ENCODE measurements at regions not wholly inside any gene's neighbourhood (a gene's known extent, or its start where the extent isn't known, plus 50 kb on each side); places are given as distances from the start of the nearest gene placed in this dataset.
A peak's percentile ranks its signal among the peaks of the same experiment; 100 is the strongest.

DNA sequence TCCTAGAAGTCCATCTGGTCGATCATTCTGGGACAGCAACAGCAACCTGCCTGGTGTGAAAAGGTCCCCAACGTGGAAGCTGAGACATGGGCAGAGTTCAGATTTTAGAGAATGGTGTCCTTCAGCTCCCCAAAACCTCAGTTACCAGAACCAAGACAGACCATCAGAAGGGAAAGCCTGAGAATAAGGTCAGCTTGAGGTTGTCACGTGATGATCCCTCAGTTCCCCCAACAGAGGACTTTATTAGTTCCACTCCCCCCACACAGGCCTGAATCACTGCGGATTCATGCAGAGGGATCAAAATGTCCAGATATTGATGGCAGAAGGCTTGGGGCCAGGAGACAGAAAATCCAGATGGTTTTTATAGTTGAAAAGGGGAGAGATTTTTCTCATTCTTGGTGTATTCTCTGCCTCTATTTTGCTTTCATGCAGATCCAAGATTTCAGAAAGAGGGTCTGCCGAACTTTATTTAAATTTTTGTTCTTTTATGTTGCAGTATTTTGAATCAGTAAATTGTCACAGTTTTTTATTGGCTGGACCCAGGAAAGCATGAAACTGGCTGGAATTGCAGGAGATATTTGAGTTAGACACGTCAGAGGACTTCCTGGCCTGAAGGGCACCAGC, 139.0 kb upstream of the NTM start:
- DNase-seq (ENCODE audit: low read depth): no peak

DNA sequence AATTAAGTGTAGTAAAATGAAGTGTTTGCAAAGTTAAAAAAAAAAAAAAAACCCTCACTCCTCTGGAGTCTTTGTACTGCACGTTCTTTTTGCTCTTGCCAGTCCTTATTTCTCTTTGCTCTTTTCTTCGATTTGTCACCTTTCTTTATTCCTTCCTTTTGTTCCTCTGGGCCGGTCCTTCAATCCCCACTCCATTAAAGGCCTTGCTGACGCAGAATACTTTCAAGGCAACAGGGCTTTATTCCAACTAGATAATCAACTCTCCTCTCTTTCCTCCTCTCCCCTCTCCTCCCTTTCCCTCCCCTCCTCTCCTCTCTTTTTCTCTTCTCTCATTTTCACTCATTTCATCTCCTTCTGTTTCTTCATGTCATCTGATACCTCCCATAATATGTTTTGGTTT, 138.2 kb upstream of the NTM start:
- no peak for DNase-seq (ENCODE audit: low read depth)

DNA sequence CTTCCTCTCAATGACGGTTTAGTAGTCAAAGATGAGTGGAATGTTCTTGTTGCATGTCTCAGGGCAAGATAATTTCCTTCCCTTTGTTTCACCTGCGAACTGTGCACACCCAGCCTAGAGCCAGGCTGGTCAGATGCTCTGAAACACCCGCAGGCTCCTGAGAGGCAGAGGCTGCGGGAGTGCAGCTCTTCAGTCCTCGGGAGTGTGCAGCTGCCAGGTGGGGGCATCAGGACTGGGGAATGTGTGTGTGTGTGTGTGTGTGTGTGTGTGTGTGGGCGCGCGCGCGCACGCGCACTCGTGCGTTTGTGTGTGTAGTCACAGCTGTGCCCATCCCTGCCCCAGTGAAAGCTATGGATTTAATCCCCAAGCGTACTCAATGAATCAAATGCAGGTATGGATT, 136.2 kb upstream of the NTM start:
- no peak for DNase-seq (ENCODE audit: low read depth)

DNA sequence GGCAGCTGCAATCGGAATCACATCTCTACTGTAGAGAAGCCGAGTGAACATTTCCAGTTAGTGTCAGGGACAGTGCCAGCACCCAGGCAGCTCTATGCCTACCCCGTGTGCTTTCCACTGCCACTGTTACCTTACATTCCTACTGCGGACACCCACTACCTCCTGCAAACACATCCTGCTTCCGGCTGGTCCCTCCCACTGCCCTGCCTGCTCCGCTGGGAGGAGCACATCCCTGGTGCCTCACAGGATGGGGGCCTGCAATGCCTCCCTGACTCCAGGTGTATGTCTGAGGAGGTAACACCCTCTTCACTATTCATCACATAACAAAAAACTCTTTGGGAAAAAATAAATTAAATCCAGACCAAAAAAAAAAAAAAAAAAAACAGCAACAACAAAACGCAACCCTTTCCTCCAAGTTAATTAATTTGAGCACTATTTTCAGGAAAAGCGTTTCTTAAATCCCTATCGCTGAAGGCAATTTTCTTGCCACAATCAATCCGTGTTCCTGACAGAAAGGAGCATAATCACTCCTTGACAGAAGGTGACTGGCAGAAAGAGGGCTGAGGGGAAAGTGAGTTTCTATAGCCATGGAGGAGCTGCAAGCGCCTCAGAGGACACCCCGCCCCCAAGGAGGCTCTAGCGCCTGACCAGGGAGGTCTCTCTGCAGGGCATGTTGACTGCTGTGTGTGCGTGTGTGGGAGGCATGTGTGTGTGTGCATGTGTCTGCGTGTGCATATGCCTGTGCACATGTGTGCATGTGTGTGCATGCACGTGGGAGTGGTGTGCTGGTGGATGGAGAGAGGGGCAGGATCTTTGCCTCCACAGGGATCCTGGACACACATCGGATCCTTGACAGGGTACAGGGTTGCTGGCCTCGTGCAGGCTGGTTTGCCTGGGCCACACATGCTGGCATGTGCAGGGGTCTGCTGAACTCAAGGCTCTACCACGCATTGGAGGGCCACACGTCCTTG, 134.8 kb upstream of the NTM start:
- no peak for DNase-seq (ENCODE audit: low read depth)

DNA sequence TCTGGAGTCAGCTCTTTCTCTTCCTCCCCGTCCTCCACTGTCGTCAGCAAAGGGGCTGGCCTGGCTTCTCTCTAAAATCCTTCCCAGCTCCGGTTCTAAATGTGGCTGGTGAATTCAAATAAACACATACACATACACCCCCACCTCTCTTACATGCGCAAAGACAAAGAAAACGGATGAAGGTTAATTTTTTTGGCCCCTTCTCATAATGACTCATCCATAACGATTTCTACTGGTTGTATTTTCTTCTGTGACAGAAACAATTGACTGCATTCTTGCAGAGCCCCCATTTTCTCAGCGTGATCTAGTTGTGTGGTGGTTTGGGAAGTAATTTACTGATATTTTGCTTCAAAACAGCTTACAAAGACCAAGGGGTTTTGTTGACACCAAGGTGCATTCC, 130.0 kb upstream of the NTM start:
- peak; percentile 89 for DNase-seq (ENCODE audit: low read depth)

DNA sequence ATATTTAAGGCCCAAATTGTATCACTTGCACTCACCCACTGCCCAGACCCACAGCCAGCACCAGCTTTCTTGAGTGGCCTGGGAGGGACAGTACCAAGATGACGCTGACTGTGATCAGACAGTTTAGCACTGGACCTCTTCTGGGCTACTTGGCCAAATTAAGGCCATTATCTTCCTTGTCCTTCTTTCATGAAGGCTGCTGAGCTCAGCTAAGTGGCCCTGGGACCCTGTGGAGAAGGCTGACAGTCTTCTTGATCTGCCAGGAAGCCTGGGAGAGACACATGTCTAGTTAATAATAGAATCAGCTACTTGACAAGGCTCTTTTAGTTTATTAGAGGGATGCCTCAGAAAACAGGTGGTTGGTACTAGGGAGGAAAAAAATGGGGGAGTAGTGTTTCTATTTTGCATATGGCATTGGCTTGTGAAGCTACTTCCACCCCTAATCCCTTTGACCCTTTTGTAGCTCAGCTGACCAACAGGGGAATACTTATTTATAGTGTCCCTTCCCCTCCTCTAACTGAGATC, 127.9 kb upstream of the NTM start:
- no peak for DNase-seq (ENCODE audit: low read depth)

DNA sequence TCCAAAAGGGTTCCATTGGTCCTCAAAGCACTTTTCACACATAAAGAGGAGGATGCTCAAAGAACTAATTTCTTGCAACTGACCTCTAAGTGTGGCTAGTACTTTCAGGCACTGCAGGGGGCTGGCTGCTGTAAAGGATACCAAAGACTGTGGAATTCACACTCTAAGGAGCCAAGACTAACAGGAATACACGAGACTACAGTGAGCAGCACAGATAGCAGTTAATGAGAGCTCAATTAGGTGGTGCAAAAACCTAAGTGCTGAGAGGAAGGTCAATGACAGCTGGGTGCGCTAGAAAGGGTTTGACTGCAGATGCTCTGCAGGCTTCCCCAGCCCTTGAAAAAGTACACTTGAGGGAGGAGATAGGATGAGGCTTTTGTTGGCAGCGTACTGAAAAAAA, 124.3 kb upstream of the NTM start:
- DNase-seq (ENCODE audit: low read depth): no peak

DNA sequence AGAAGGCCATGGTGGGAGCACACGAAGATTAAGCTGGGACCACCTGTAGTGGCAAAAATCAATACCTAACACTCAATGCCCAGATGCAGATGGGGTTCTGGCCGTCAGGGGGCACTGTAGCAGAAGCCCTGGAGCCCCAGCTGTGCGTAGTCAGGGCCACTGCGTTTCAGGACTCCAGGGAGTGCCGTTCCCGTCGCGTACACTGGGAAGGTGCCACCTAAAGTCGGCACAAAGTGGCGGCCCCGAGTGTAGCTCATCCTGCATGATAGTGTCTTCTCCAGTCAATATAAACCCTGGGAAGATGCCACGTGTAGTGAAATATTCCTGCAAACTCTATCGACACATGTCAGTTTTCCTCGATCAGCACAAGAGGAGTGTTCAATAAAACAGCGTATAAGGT, 123.8 kb upstream of the NTM start:
- peak; percentile 49 for DNase-seq (ENCODE audit: low read depth)

DNA sequence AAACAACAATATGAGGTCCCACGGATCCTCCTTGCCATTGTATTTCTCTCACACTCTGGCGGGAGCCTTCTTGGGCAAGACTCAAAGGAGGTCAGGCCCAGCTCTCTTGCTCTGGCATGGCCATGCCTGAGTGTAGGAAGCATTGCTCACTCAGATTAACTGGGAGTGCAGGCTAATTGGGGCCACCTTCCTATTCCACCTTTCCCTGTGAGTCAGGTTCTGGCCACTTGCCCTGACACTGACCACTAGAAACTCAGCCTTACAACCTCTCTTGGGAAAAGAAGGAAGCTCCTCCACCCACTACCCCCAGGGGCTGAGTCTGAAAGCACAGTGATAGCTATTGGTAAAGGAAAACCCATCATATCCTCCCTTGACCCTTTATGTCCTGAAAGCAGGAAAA, 121.8 kb upstream of the NTM start:
- DNase-seq (ENCODE audit: low read depth): peak; percentile 84

DNA sequence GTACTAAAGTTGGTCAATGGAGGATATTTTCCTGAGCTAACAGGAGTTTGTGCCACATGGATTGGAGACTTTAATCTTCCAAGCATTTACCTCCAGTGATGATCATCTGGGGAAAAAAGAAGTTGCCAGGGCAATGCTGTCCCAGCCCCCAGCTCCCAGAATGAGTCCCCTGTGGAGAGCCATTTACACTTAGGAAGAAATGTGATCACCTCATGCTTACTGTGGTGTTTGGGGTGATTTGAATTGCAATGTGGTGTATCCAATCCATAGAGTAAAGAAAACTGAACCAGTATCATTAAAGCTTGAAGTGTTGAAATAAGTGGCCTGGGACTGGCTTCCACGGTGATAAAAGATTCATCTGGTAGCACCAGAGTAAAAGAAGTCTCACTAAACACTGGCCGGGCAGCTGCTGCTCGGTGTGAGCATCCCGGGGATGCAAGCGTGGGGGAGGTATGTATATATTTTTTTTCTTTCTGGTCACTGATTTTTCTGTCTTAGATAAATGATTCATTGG, 117.2 kb upstream of the NTM start:
- no peak for DNase-seq (ENCODE audit: low read depth)

DNA sequence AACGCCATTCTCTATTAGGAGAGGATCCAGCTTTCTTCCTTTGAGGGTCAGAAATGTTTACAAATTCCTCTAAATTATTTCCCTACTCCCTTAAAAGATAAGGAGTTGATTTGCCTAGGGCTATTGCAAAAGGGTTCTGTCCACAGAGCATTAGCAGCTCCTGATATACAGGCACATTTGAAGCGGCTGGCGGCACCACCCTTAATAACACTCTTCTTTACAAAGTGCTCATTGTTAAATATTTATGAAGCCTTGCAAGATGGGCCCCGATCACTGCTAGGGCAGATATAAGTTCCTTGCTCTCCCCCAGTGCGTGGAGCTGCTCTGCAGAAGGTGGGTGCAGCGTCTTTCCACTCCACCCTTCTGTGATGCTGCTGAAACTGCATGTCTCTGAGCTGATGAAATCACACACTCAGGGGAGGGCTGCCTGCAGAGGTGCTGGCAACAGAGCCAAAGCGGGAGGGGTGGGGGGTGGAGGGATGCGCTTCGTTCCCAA, 116.7 kb upstream of the NTM start:
- no peak for DNase-seq (ENCODE audit: low read depth)

DNA sequence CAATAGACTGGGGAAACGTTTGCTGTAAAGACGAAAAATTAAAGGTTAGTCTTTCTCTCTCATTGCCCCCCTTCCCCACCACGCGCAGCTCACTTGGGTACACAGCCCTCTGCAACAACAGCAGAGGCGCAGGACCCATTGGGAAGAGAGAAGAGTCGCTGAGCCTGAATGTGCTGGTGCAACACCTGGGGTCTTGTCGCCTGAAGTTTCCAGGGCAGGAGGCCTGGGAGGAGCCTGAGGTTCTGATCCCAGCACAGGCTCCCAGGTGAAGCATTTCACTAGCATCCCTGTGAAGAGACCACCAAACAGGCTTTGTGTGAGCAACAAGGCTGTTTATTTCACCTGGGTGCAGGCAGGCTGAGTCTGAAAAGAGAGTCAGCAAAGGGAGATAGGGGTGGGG, 116.2 kb upstream of the NTM start:
- DNase-seq (ENCODE audit: low read depth): no peak

DNA sequence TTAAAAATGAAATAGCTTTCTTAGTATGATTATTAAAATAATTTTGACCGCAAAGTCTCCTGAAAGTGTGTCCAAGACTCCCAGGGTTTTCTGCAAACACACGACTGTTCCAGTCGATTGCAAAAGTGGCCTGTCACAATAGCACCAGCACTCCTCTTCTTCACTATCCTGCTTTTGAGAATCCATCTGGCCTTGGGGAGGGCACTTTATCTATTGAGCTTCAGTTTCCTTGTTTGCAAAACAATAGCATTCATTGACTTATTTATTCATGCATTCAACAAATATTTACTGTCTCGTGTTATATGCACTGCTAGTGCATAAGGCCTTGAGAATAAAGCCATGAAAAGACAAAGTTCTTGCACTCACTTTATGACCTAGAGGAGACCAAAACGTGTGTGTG, 96.2 kb upstream of the NTM start:
- DNase-seq (ENCODE audit: low read depth): no peak

DNA sequence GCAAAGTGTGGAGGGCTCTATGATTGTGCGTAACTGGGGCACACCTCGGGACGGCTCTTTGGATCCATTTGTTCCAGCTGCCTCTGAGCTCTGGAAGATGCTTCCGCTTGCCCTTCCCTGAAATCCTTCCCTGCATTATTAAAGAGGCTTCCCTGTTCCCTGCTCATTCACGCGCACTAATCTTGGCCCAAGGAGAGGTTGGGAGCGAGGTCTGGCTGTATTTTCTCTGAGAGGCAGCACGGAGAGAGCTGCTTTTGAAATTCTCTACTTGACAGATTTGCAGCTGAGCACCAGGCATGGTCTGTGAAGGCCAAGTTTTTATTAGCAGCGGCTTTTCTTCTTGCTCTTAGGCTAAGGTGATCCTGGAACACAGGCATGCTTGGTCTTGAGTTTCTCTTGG, 94.8 kb upstream of the NTM start:
- DNase-seq (ENCODE audit: low read depth): no peak

DNA sequence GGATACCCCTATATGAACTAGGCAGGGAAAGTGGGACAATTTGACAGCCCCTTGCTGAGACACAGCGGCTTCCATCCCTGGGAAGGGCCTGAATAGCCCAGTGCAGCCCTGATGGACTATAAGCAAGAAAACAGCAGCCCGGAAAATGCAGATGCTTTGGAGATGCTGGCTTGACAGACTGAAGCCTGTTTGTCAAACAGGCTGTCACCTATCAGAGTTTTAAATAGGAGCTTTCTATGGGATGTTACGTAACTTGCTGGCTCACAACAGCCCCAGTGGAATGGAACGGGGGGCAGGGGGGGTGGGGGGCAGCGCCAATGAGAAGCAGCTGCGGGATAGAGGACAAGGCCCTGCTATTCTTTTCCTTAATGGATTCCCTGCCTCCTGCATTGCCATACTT, 91.9 kb upstream of the NTM start:
- no peak for DNase-seq (ENCODE audit: low read depth)

DNA sequence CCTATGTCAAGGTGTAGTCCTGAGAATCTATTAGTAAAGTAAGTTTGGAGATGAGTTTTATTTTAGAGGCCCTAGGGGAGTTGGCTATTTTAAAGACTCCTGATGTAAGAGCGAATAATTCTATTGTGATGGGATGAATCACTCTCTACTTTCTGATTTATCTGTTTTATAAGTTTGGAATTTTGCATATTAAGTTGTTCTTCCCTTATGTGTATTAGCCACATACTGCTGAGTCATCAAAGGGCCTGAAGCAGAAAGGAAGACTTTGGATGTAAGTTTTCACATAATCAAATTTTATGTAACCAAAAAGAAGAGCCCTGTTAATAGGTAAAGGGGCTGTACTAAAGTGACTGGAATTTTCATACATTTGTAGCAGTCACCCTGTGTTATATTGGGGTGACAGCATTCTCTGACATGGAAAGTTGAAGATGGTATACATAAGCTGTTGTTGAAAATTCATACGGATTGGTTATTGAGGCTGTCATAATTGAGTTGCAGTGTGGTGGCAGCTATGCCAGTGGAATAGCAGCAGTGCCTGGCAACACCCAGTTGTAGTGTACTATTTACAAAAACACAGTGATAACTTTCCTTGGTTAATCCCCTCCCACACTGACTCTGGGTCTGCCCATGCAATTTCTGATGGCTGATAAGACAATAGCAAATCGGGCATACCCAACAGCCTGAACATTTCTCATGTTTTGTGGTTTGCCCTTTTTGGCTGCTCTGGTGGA, 90.6 kb upstream of the NTM start:
- DNase-seq (ENCODE audit: low read depth): no peak

DNA sequence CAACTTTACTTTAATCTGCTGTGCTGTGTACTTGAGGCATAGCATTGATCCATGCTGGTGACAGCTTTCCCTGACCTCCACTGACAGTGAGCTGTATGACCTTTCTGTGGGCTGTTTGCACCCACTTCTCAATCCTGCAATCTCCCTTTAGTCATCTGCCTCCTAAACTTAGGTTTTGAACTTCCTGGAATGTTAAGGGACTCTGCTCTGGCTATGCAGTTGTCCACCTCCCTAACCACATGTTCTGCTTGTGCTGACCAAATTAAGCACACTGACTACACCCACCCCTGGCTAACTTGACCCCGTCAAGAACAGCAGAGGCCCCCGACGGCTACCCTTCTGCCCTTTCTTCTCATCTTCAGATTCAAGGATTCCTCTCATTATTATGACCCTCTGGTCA, 89.1 kb upstream of the NTM start:
- no peak for DNase-seq (ENCODE audit: low read depth)

DNA sequence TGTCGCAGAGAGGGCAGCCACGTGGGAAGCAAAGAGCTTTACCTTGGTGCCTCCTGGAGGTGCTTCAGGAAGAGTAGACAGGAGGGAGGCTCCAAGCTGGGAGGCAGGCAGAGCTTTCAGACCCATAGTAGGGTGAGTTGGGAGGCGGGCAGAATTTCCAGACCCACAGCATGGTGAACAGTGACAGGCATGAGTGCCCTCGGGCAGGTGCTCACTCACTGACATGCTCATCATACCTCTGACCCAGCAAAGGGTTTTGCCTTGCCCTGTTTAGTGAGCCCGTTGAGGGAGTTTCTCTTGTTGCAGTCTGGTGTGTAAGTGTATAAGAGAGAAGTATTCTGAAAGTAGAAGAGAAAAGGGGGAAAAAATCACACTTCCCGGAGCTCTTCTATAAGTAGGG, 86.4 kb upstream of the NTM start:
- no peak for DNase-seq (ENCODE audit: low read depth)

DNA sequence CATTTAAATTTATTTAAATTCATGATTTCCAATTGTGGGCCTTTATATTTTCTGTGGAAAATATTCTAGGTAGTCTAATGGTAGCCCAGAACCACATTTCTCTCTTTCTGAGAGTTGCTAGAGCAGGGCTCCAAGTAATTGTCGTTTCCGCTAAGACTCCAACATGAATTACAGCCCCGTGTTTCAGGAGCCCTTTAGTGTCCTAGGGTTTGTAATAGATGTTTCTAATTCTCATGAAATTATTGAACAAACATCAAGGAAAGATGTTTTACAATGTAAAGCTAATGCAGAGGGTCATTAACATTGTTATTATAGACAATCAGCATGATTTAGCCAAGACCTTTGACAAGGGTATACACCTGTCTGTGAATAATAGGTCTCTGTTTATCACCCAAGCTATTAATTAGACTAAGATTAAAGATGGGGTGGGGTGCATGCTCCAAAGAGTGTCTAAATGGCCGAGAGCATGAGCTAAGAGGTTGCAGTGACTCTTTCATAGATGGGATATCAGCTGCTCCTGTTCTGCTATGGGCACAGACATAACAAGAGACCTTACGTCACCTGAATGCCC, 81.8 kb upstream of the NTM start:
- no peak for DNase-seq (ENCODE audit: low read depth)

DNA sequence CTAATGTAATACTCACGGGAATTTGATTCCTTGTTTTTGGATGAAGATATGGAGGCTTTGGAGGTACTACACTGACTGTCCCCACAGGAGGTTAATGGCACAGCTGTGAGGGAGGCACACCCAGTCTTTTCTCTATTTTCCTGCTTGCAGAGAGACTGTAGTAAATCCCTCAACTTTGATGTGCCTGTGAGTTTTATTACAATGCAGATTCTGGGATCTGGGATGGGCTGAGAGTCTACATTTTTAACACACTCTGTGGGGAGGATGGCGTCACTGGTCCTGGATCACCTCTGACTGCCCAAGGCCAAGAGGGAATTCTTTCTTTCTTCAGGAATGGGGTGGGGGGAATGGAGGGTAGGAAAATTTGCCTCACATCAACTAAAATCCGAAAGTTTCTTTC, 80.2 kb upstream of the NTM start:
- no peak for DNase-seq (ENCODE audit: low read depth)

DNA sequence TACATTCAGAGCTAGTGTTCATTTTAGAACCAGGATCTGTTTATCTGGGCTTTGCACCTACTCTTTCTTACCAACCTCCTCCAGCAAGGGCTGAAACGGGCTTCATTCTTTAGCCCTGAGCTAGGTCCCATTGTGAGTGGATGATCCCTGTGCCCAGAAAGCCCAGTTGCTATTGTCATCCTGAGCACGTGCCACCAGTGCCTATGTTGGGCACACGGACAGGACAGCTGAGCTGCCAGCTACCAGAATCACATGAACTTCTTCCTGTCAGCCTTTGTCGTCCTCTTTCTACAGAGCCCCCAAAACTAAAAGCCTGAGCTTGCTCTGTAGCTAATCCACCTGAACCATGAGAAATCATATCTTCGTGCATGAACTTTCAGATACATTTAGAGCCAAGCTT, 74.4 kb upstream of the NTM start:
- DNase-seq (ENCODE audit: low read depth): no peak

Data from HT1080 (cell line).